ENCODE measurements at regions not wholly inside any gene's neighbourhood (a gene's known extent, or its start where the extent isn't known, plus 50 kb on each side); places are given as distances from the start of the nearest gene placed in this dataset.

- H3K27me3 ChIP-seq: no peaks in the 10 kb centered on the region
- in situ Hi-C loops (cut with MboI; ENCODE audit: low pct_ligation_motif_present in 1 of 4, low pct_unique_long_range_greater_than_20kb in 1 of 4, low sequenced_read_pairs in 3 of 4): no loop called here
- 95 to 100% methylated on average over 1 of the region's 1 CpG for WGBS, 2 donors (ENCODE audit: low coverage in 1 of 2)
Observed at GRCh38 chr2:7937082-7937481, 744.8 kb upstream of the ID2 start.

GRCh38 chr2:7940723-7941122 is 741.1 kb upstream of the ID2 start:
- in situ Hi-C loops (cut with MboI; ENCODE audit: low pct_ligation_motif_present in 1 of 4, low pct_unique_long_range_greater_than_20kb in 1 of 4, low sequenced_read_pairs in 3 of 4): no loop called here
- Histone ChIP-seq H3K9me3 (no peaks in the 10 kb centered on the region), H3K27me3 (no peaks in the 10 kb centered on the region), H3K4me1 (peaks cover 0 to 17% (median 5%) of the 10 kb centered on the region in 4 donors), H3K36me3 (no peaks in the 10 kb centered on the region), H3K27ac (peak overlapping the region; percentile 51 to 69 (median 67)), H3K4me3 (no peak overlapping the region)
- no peak for DNase-seq
- WGBS, 2 donors (ENCODE audit: low coverage in 1 of 2): 92 to 100% methylated on average over 3 of the region's 3 CpGs
- TF ChIP-seq POLR2AphosphoS5 (IDR thresholded peaks at IDR 0.05): no peak
- no peak for TF ChIP-seq POLR2A (IDR thresholded peaks at IDR 0.05)
- no peak for TF ChIP-seq EP300 (IDR thresholded peaks at IDR 0.05; ENCODE audit: low read depth)
- no peak for TF ChIP-seq CTCF (IDR thresholded peaks at IDR 0.05)
- intact Hi-C loops (cut with DNase I; ENCODE audit: low total_unique reads): no loop called here

More at GRCh38 chr2:7937082-7937481, 744.8 kb upstream of the ID2 start:
- H3K9me3 ChIP-seq: no peaks in the 10 kb centered on the region
- no peaks in the 10 kb centered on the region for H3K36me3 ChIP-seq
- intact Hi-C loops (cut with DNase I; ENCODE audit: low total_unique reads): no loop called here
- TF ChIP-seq POLR2AphosphoS5 (IDR thresholded peaks at IDR 0.05) (no peak), POLR2A (IDR thresholded peaks at IDR 0.05) (no peak), EP300 (IDR thresholded peaks at IDR 0.05; ENCODE audit: low read depth) (no peak), CTCF (IDR thresholded peaks at IDR 0.05) (no peak)
- no peak overlapping the region for H3K4me3 ChIP-seq
- no peak for DNase-seq
- peaks cover 0 to 38% (median 9%) of the 10 kb centered on the region in 4 donors for H3K4me1 ChIP-seq
- no peak overlapping the region for H3K27ac ChIP-seq

GRCh38 chr2:7943446-7943845 is 738.4 kb upstream of the ID2 start:
- in situ Hi-C loops (cut with MboI; ENCODE audit: low pct_ligation_motif_present in 1 of 4, low pct_unique_long_range_greater_than_20kb in 1 of 4, low sequenced_read_pairs in 3 of 4) (no loop called here), intact Hi-C loops (cut with DNase I; ENCODE audit: low total_unique reads) (no loop called here)
- DNase-seq: no peak

GRCh38 chr2:7945026-7945425 is 736.8 kb upstream of the ID2 start:
- 79 to 86% methylated on average over 1 of the region's 1 CpG for WGBS, 2 donors (ENCODE audit: low coverage in 1 of 2)
- in situ Hi-C loops (cut with MboI; ENCODE audit: low pct_ligation_motif_present in 1 of 4, low pct_unique_long_range_greater_than_20kb in 1 of 4, low sequenced_read_pairs in 3 of 4) (no loop called here), intact Hi-C loops (cut with DNase I; ENCODE audit: low total_unique reads) (no loop called here)
- H3K4me3 ChIP-seq: no peak overlapping the region
- H3K27ac ChIP-seq: no peak overlapping the region
- H3K9me3 ChIP-seq: no peaks in the 10 kb centered on the region
- no peaks in the 10 kb centered on the region for H3K27me3 ChIP-seq
- no peaks in the 10 kb centered on the region for H3K36me3 ChIP-seq
- no peak for TF ChIP-seq POLR2A (IDR thresholded peaks at IDR 0.05)
- TF ChIP-seq EP300 (IDR thresholded peaks at IDR 0.05; ENCODE audit: low read depth): no peak
- no peak for TF ChIP-seq CTCF (IDR thresholded peaks at IDR 0.05)
- no peak for TF ChIP-seq POLR2AphosphoS5 (IDR thresholded peaks at IDR 0.05)
- no peak for DNase-seq
- H3K4me1 ChIP-seq: peaks cover 0 to 6% (median 1%) of the 10 kb centered on the region in 4 donors

More at GRCh38 chr2:7943446-7943845, 738.4 kb upstream of the ID2 start:
- H3K27me3 ChIP-seq: no peaks in the 10 kb centered on the region
- H3K36me3 ChIP-seq: no peaks in the 10 kb centered on the region
- H3K9me3 ChIP-seq: no peaks in the 10 kb centered on the region
- TF ChIP-seq POLR2AphosphoS5 (IDR thresholded peaks at IDR 0.05) (no peak), EP300 (IDR thresholded peaks at IDR 0.05; ENCODE audit: low read depth) (no peak), CTCF (IDR thresholded peaks at IDR 0.05) (no peak), POLR2A (IDR thresholded peaks at IDR 0.05) (no peak)
- H3K4me3 ChIP-seq: no peak overlapping the region
- WGBS, 2 donors (ENCODE audit: low coverage in 1 of 2): 81 to 83% methylated on average over 1 to 8 of the region's 8 CpGs
- H3K4me1 ChIP-seq: peaks cover 0 to 10% (median 4%) of the 10 kb centered on the region in 4 donors
- no peak overlapping the region for H3K27ac ChIP-seq
